ENCODE measurements at regions not wholly inside any gene's neighbourhood (a gene's known extent, or its start where the extent isn't known, plus 50 kb on each side); places are given as distances from the start of the nearest gene placed in this dataset.

GRCh38 chr7:131219312-131220041 lies 108.2 kb upstream of the MKLN1 start:
- TF ChIP-seq POLR2AphosphoS5 (IDR thresholded peaks at IDR 0.05) = peak in 1 of 2 donors; percentile 32
- TF ChIP-seq EP300 (IDR thresholded peaks at IDR 0.05) = no peak
- intact Hi-C loops (cut with DNase I) = no loop called here

GRCh38 chr7:131221061-131221460 lies 106.6 kb upstream of the MKLN1 start:
- peaks cover 16 to 29% (median 23%) of the 10 kb centered on the region in 4 donors for H3K4me1 ChIP-seq
- TF ChIP-seq POLR2A (IDR thresholded peaks at IDR 0.05; ENCODE audit: low read depth) = no peak
- TF ChIP-seq POLR2AphosphoS5 (IDR thresholded peaks at IDR 0.05) = no peak
- no peak for TF ChIP-seq EP300 (IDR thresholded peaks at IDR 0.05)
- TF ChIP-seq, protein P1, sequence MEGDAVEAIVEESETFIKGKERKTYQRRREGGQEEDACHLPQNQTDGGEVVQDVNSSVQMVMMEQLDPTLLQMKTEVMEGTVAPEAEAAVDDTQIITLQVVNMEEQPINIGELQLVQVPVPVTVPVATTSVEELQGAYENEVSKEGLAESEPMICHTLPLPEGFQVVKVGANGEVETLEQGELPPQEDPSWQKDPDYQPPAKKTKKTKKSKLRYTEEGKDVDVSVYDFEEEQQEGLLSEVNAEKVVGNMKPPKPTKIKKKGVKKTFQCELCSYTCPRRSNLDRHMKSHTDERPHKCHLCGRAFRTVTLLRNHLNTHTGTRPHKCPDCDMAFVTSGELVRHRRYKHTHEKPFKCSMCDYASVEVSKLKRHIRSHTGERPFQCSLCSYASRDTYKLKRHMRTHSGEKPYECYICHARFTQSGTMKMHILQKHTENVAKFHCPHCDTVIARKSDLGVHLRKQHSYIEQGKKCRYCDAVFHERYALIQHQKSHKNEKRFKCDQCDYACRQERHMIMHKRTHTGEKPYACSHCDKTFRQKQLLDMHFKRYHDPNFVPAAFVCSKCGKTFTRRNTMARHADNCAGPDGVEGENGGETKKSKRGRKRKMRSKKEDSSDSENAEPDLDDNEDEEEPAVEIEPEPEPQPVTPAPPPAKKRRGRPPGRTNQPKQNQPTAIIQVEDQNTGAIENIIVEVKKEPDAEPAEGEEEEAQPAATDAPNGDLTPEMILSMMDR (IDR thresholded peaks at IDR 0.05) = no peak
- H3K9me3 ChIP-seq = no peaks in the 10 kb centered on the region
- H3K36me3 ChIP-seq = no peaks in the 10 kb centered on the region
- H3K27me3 ChIP-seq = no peaks in the 10 kb centered on the region
- WGBS = 97% methylated on average over 3 of the region's 3 CpGs
- no peak overlapping the region for H3K4me3 ChIP-seq
- DNase-seq (ENCODE audit: extremely low spot score) = peak; percentile 60
- intact Hi-C loops (cut with DNase I) = no loop called here
- no peak overlapping the region for H3K27ac ChIP-seq (replicated peaks in 1 of 4)

More at GRCh38 chr7:131219312-131220041, 108.2 kb upstream of the MKLN1 start:
- no peak for DNase-seq (ENCODE audit: extremely low spot score)
- H3K9me3 ChIP-seq = no peaks in the 10 kb centered on the region
- peak overlapping the region; percentile 60 to 72 (median 66) for H3K27ac ChIP-seq (replicated peaks in 1 of 4)
- H3K4me1 ChIP-seq = peaks cover 4 to 17% (median 15%) of the 10 kb centered on the region in 4 donors
- H3K27me3 ChIP-seq = no peaks in the 10 kb centered on the region
- H3K36me3 ChIP-seq = no peaks in the 10 kb centered on the region
- 46% methylated on average over 8 of the region's 8 CpGs for WGBS
- H3K4me3 ChIP-seq = no peak overlapping the region

GRCh38 chr7:131222171-131222570 lies 105.5 kb upstream of the MKLN1 start:
- no peak overlapping the region for H3K27ac ChIP-seq (replicated peaks in 1 of 4)
- peak; percentile 34 for DNase-seq (ENCODE audit: extremely low spot score)
- WGBS = 94% methylated on average over 2 of the region's 2 CpGs
- H3K4me1 ChIP-seq = peaks cover 22 to 37% (median 29%) of the 10 kb centered on the region in 4 donors
- no peaks in the 10 kb centered on the region for H3K27me3 ChIP-seq
- intact Hi-C loops (cut with DNase I) = no loop called here
- TF ChIP-seq EP300 (IDR thresholded peaks at IDR 0.05) = no peak
- TF ChIP-seq, protein P1 (IDR thresholded peaks at IDR 0.05) = no peak
- no peaks in the 10 kb centered on the region for H3K9me3 ChIP-seq
- H3K4me3 ChIP-seq = no peak overlapping the region
- no peaks in the 10 kb centered on the region for H3K36me3 ChIP-seq

- H3K4me1 ChIP-seq = peaks cover 22 to 37% (median 29%) of the 10 kb centered on the region in 4 donors
- H3K9me3 ChIP-seq = no peaks in the 10 kb centered on the region
- DNase-seq (ENCODE audit: extremely low spot score) = no peak
- H3K27ac ChIP-seq (replicated peaks in 1 of 4) = no peak overlapping the region
- H3K36me3 ChIP-seq = no peaks in the 10 kb centered on the region
- TF ChIP-seq, protein P1 (IDR thresholded peaks at IDR 0.05) = no peak
- no peak for TF ChIP-seq EP300 (IDR thresholded peaks at IDR 0.05)
- TF ChIP-seq POLR2AphosphoS5 (IDR thresholded peaks at IDR 0.05) = no peak
- TF ChIP-seq POLR2A (IDR thresholded peaks at IDR 0.05; ENCODE audit: low read depth) = no peak
- H3K4me3 ChIP-seq = no peak overlapping the region
- no peaks in the 10 kb centered on the region for H3K27me3 ChIP-seq
- WGBS = 93% methylated on average over 1 of the region's 3 CpGs
- intact Hi-C loops (cut with DNase I) = no loop called here
These were observed 104.5 kb upstream of the MKLN1 start for GRCh38 chr7:131223151-131223550.

DNA sequence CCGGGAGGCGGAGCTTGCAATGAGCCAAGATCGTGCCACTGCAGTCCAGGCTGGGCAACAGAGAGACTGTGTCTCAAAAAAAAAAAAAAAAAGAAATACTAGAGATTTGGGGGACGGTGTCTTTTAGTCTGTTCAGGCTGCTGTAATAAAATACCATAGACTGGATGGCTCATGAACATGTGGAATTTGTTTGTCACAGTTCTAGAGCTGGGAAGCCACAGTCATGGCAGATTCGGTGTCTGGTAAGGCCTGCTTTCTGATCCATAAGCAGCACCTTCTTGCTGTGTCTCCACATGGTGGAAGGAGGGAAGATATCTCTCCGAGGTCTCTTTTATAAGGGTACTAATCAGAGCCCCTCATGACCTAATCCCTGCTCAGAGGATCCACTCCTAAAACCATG lies 102.7 kb upstream of the MKLN1 start:
- intact Hi-C loops (cut with DNase I) = no loop called here
- peaks cover 10 to 23% (median 19%) of the 10 kb centered on the region in 4 donors for H3K4me1 ChIP-seq
- no peak for DNase-seq (ENCODE audit: extremely low spot score)
- no peak overlapping the region for H3K4me3 ChIP-seq
- WGBS = 94% methylated on average over 6 of the region's 6 CpGs
- TF ChIP-seq POLR2AphosphoS5 (IDR thresholded peaks at IDR 0.05) (no peak), EP300 (IDR thresholded peaks at IDR 0.05) (no peak)
- TF ChIP-seq, protein P1 (IDR thresholded peaks at IDR 0.05) = no peak
- peak overlapping the region; percentile 61 to 73 (median 69) for H3K27ac ChIP-seq (replicated peaks in 1 of 4)
- no peaks in the 10 kb centered on the region for H3K36me3 ChIP-seq
- no peaks in the 10 kb centered on the region for H3K9me3 ChIP-seq
- H3K27me3 ChIP-seq = no peaks in the 10 kb centered on the region

All from esophagus muscularis mucosa (tissue), 4 donors.